Osteocyte (in vitro differentiated cells): ENCODE measurements at regions not wholly inside any gene's neighbourhood (a gene's known extent, or its start where the extent isn't known, plus 50 kb on each side); places are given as distances from the start of the nearest gene placed in this dataset.

Experiments
- DNase-seq: peaks from one replicate; pipeline ENCODE4 v3.0.0; 2021; ENCODE audit warnings: mixed read lengths; ENCODE audit not compliant: unreplicated experiment; ENCODE audit errors: extremely low spot score
- H3K27ac Mint-ChIP-seq: one replicate; pipeline ENCODE4 v1.8.0; 2021; ENCODE audit warnings: mild to moderate bottlenecking, mixed read lengths; ENCODE audit not compliant: unreplicated experiment
- H3K27me3 Mint-ChIP-seq: one replicate; pipeline ENCODE4 v1.8.0; 2021; ENCODE audit warnings: mixed read lengths; ENCODE audit not compliant: unreplicated experiment
- H3K36me3 Mint-ChIP-seq: one replicate; pipeline ENCODE4 v1.8.0; 2021; ENCODE audit warnings: mixed read lengths; ENCODE audit not compliant: unreplicated experiment
- H3K4me1 Mint-ChIP-seq: one replicate; pipeline ENCODE4 v1.8.0; 2021; ENCODE audit warnings: mixed read lengths; ENCODE audit not compliant: unreplicated experiment
- H3K4me3 Mint-ChIP-seq: one replicate; pipeline ENCODE4 v1.8.0; 2021; ENCODE audit warnings: mild to moderate bottlenecking, moderate library complexity, mixed read lengths; ENCODE audit not compliant: unreplicated experiment
- H3K9me3 Mint-ChIP-seq: one replicate; pipeline ENCODE4 v1.8.0; 2021; ENCODE audit warnings: mixed read lengths; ENCODE audit not compliant: unreplicated experiment
- CTCF ChIP-seq: fragments of 200-600 bp; sonication (generic); IDR thresholded peaks from 2 replicates; pipeline ENCODE4 v1.5.0; 2021; ENCODE audit warnings: antibody characterized with exemption, mild to moderate bottlenecking, moderate library complexity

DNA sequence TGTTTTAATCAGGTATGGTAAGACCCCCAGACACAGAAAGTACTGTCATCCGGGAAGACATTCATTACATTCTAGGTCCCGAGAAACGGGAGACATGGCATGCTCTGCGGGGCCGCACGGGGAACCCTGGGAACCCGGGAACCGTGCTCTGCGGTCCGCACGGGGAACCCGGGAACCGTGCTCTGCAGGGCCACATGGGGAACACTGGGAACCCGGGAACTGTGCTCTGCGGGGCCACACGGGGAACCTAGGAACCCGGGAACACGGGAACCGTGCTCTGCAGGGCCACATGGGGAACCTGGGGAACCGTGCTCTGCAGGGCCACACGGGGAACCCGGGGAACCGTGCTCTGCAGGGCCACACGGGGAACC, 165.6 kb upstream of the SULF2 start:
- Mint-ChIP-seq H3K9me3 (no peaks in the 10 kb centered on the region), H3K4me1 (peaks cover 7% of the 10 kb centered on the region), H3K27me3 (peaks cover 53% of the 10 kb centered on the region), H3K36me3 (no peaks in the 10 kb centered on the region), H3K27ac (no peak overlapping the region), H3K4me3 (no peak overlapping the region)
- DNase-seq: no peak
- TF ChIP-seq CTCF: no peak

GRCh38 chr20:47950124-47950912, 165.0 kb upstream of the SULF2 start:
- no peak for DNase-seq
- no peak for TF ChIP-seq CTCF
- Mint-ChIP-seq H3K9me3 (no peaks in the 10 kb centered on the region), H3K4me3 (no peak overlapping the region), H3K36me3 (no peaks in the 10 kb centered on the region), H3K27ac (no peak overlapping the region), H3K27me3 (peaks cover 54% of the 10 kb centered on the region), H3K4me1 (peaks cover 3% of the 10 kb centered on the region)

GRCh38 chr20:47949230-47949629, 163.9 kb upstream of the SULF2 start:
- no peak for TF ChIP-seq CTCF
- Mint-ChIP-seq H3K27ac (no peak overlapping the region), H3K27me3 (peaks cover 55% of the 10 kb centered on the region), H3K9me3 (no peaks in the 10 kb centered on the region), H3K4me3 (no peak overlapping the region), H3K4me1 (peaks cover 3% of the 10 kb centered on the region), H3K36me3 (no peaks in the 10 kb centered on the region)
- DNase-seq: no peak

GRCh38 chr20:47944682-47945081, 159.4 kb upstream of the SULF2 start:
- Mint-ChIP-seq H3K27me3 (peaks cover 49% of the 10 kb centered on the region), H3K9me3 (no peaks in the 10 kb centered on the region), H3K36me3 (no peaks in the 10 kb centered on the region), H3K4me3 (no peak overlapping the region), H3K27ac (no peak overlapping the region), H3K4me1 (no peaks in the 10 kb centered on the region)
- TF ChIP-seq CTCF: no peak
- DNase-seq: no peak

- H3K27ac Mint-ChIP-seq: no peak overlapping the region
- H3K4me1 Mint-ChIP-seq: no peaks in the 10 kb centered on the region
- no peak overlapping the region for H3K4me3 Mint-ChIP-seq
- no peaks in the 10 kb centered on the region for H3K9me3 Mint-ChIP-seq
- no peak for DNase-seq
- no peak for TF ChIP-seq CTCF
- H3K36me3 Mint-ChIP-seq: no peaks in the 10 kb centered on the region
- peaks cover 58% of the 10 kb centered on the region for H3K27me3 Mint-ChIP-seq
Measured at GRCh38 chr20:47941869-47942268, 156.6 kb upstream of the SULF2 start.
